Ovary (tissue), 3 donors: ENCODE measurements at regions not wholly inside any gene's neighbourhood (a gene's known extent, or its start where the extent isn't known, plus 50 kb on each side); places are given as distances from the start of the nearest gene placed in this dataset.

ENCODE experiments used
- CTCF ChIP-seq, 3 donors: fragments of 450-650 bp in 2 of 3; fragments of 200-600 bp in 1 of 3; IDR thresholded peaks; one replicate each; pipeline versions ENCODE4 v1.5.1 to v1.8.0; 2016 to 2022; ENCODE audit warnings: antibody characterized with exemption in 3 of 3, mild to moderate bottlenecking in 1 of 3
- EP300 ChIP-seq: sonication (generic); formaldehyde crosslinking; IDR thresholded peaks from one replicate; pipeline ENCODE4 v1.6.1; 2017; ENCODE audit warnings: antibody characterized with exemption
- POLR2A ChIP-seq: fragments of 450-650 bp; IDR thresholded peaks from one replicate; pipeline ENCODE4 v1.6.1; 2017; ENCODE audit warnings: antibody characterized with exemption, mild to moderate bottlenecking, moderate library complexity
- donor health status: DM: no; HTN: no; CAD: no.

DNA sequence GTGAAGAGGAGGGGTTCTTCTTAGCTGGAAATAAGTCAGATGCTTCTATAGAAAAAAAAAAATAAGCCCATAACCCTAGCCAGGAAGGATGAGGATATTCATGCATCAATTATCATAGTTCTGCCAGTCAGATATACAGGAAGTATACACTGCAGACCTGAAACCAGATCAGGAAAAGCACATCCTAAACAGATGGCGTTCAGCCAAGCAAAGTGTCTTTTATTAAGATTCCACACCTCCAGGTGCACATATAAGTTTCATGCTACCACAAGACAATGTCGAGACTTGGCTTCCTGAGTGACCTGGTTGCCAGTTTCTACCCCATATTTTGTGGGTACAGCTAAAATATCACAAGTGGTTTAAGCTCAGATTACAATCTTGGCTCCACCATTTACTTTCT lies 108.3 kb downstream of the CETN3 start:
- TF ChIP-seq CTCF (IDR thresholded peaks at IDR 0.05) (no peak), EP300 (no peak), POLR2A (no peak)
